ENCODE measurements at regions not wholly inside any gene's neighbourhood (a gene's known extent, or its start where the extent isn't known, plus 50 kb on each side); places are given as distances from the start of the nearest gene placed in this dataset.

- DNase-seq (ENCODE audit: low spot score) = peak; percentile 59
Measured at GRCh38 chr9:129473523-129474244, 147.2 kb downstream of the C9orf50 start.

GRCh38 chr9:129472651-129473102, 148.2 kb downstream of the C9orf50 start:
- DNase-seq (ENCODE audit: low spot score) = no peak

GRCh38 chr9:129471201-129472019, 149.5 kb downstream of the C9orf50 start:
- no peak for DNase-seq (ENCODE audit: low spot score)

DNA sequence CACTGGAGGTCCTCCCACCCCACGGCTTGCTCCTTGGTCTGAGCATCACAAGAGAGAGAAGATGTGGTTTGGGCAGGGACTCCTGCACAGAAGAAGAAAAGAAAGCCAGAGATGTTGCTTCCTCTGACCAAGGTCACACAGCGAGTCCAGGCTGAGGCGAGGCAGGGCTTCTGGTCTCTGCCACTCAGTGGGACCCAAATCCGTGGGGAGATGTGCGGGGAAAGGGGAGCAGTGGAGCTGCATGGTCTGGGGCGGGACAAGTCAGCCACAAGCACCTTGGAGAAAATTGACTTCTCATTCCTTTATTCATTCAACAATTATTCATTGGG, 150.9 kb downstream of the C9orf50 start:
- no peak for DNase-seq (ENCODE audit: low spot score)

GRCh38 chr9:129469188-129469987, 151.5 kb downstream of the C9orf50 start:
- no peak for DNase-seq (ENCODE audit: low spot score)

DNA sequence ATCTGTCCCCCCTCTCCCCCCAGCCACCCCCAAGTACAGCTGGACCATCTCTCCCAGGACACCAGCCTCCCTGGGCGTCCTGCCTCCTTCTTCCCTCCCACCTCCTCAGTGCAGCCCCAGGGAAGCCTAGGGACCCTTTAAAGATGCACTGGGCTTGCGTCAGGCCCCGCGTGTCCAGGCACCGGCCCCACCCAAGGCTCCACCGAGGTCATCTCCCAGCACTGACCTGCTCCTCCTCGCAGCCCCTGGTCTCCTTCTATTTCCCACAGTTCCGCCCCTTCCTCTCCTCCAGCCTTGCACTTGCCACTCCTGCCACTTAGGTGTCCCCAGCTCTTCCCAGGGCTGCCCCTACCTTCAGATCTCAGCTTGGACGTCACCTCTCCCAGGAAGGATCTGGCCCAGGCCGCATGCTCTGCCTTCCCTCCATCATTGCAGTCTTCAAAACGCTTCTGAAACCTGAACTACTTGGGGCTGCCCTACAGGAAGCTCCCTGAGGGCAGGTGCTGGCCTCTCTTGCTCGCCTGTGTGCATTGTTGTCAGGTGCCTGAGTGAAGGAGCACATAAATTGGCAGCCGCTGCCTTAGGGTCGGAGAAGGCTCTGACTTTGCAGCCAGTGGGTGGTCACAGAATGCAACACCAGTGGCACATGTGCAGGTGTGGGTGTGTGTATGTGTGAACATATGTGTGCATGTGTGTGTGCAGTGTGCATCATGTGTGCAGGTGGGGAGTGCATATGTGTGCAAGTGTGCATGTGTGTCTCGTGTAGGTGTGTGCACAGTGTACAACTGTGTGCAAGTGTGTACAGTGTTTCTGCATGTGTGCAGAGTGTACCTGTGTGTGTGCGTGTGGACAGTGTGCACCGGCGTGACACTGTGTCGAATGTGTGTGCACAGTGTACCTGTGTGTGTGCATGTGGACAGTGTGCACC, 152.9 kb downstream of the C9orf50 start:
- no peak for DNase-seq (ENCODE audit: low spot score)

DNA sequence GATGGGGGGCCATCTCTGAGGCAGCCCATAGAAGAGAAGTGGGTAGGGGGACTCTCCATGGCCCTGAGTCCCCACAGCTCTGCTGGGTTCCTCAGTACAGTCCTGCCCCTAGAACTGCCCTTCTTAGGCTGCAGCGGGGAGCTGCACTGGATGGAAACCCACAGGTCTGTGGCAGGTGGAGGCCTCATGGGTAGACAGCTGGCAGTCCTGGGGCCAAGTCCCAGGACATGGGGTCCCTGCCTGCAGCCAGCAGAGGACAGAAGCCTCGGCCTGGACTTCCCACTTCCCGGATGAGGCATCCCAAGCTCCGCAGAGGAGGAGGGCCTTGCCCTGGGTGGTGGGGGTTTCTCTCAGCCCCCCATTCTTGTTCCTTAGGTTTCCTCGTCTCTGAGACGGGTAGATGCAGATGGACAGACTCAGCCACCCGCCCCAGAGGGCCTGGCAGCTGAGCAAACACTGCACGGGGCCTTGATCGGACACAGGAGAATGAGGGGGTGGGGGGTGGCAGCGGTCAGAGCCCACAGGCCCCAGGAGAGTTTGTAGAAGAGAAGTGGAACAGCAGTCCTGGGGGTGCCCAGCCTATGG, 153.8 kb downstream of the C9orf50 start:
- DNase-seq (ENCODE audit: low spot score) = no peak

DNA sequence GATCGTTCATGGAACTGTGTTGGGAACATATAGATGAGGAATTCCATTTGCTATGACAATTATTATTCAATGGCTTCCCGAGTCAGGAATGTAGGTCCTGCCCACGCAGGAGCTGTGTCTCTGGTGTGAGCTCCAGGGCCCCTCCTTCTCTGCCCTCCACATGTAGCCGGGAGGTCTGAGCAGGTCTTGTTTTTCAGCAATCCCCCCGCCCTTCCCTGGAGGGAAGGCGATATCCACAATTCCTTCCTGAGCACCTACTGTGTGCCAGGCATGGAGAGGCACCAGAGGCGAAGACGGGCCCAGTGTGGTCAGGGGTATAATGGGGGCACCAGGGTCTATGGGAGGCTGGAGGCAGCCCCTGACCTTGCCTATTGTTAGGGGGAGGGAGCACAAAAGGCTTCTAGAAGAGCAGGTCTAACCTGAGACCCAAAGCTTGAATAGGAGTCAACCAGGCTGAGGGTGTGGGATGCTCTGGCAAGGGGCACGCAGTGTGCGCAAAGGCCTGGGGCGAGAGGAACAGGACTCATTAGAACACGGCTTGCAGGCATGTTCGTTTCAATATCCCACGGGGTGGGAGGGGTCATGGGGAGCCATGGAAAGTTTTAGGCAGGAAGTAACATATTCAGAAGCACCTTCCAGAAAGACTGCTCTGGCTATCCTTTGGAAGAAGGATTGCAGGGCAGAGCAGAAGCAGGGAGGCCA, 154.9 kb downstream of the C9orf50 start:
- DNase-seq (ENCODE audit: low spot score) = no peak

DNA sequence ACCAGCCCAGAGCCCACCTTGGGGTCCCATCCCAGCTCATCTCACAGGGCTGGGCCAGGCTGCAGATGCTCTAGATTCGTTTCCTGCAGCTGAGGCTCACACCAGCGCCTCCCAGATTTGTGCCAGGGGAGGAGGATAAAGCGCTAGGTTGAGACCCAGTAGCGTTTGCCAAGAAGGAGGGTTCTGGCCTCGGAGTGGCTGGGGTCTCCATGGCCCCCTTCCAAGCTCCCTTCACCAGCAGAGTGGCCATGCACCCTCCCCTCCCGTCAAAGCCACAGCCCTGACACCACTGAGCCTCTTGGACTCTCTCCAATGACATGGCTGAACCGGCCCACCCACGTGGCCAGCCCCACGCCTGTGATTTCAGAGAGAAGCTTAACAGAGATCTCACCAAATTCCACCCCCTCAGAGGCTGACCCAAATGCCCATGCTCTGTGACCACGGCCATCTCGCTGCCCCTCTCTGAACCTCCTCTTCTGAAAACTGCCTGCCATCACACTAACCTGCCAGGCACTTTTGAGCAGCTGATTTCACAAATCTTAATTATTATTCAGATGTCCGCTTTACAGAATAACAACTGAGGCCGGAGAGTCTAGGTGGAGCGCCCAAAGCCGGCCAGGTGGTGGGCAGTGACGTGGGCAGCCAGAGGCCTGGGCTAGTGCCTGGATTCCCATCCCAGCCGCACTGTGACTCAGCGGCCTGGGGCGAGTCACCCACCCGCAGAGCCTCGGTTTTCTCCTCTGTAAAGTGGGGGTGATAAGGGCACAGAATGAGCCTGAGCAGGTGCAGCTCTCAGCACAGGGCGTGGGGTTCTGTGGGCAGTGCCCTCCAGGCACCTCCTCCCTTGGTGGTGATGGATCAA, 155.7 kb downstream of the C9orf50 start:
- peak; percentile 53 for DNase-seq (ENCODE audit: low spot score)

DNA sequence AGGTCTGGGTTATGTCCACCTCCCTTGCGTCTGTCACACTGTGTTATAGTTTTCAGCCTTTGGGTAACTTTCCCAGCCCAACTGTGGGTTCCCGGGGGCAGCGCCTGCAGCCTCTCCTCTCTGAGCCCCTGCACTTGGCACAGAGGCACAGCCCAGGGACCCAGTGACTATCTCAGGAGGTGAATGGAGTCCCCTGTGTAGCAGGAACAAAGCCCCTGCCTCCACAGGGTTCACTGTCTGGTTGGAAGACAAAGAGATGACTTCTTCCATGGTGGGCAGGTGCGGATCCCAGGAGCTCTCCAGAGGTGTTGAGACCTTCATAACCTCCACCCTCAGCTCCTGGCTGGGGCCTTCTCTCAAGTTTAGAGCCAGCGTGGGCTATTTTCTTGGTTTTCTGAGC, 156.9 kb downstream of the C9orf50 start:
- no peak for DNase-seq (ENCODE audit: low spot score)

GRCh38 chr9:129463477-129463876, 157.4 kb downstream of the C9orf50 start:
- DNase-seq (ENCODE audit: low spot score) = no peak

GRCh38 chr9:129462360-129462759, 158.5 kb downstream of the C9orf50 start:
- DNase-seq (ENCODE audit: low spot score) = no peak

DNA sequence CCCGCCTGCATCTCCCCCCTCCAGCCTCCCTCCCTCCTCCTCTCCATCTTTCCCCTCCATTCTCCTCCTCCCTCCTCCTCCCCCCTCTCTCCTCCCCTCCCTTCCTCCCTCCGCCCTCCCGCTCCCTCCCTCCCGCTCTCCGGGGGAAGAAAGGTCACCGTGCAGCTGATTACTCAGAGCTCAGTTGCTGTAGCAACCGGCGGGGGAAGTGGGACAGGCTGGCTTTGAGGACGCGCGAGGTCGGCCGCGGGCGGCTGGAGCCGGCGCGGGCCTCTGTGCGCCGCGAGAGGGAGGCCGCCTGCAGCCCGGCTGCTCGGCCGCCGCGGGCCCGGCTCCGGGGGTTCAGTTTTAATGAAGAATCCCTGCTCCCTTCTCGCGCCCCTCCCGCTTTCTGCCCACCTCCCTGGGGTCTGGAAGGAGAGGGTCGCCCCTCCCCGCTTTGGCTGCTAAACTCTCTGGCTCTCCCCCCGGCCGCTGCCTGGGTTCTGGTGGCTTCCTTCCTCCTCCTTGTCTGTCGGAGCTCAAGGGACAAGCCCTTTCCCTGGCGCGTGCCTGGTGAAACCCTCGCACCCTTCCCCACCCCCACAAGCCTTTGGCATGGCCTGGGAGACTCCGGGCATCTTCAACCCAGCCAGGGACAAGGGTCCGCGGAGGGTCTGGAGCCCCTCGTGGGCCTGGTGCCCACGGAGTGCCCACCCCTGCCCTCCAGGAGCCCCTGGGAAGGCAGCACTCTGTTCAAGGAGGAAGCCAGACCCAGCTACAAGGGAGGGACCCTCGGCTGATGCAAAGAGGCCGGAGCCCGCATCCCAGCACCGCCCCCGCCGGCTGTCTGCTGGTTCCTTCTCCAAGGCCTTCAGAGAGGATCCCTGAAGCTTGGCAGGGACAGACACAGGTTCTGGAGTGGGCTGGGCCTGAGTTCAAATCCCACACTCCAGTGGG, 160.3 kb downstream of the C9orf50 start:
- DNase-seq (ENCODE audit: low spot score) = peak; percentile 98

DNA sequence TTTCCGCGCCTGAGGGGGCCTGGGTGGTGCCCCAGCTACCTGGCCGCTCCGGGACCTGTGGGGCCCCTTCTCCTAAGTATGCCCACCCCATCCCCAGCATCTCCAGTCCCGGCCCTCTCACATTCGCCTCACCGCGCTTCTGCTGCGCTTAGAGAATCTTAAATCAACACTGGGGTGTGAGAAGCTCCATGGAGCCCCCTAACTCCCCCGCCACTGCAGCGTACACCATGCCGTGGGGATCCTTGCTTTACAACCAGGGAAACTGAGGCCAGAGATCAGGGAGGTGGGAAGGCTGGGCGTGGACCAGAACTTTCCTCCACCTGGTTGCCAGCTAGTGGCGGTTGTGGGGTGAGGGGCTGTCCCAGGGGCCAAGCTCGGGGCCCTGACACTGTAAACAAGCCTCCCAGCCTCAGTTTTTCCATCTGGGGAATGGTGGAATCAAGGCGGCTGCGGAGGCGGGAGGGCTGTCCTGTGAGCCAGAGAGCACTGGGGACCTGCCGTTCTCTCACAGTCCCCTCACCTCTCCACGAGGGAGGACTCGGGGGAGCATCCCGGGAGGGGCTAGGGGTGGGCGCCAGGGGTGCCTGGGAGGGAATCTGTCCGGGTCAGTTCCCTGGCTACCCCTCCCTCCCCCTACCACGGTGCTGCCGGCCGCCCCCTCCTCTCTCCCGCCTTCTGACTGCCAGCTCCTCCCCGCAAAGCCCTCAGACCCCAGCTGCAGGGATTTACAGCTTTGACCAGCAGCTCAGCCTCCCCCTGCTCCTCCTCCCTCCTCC, 161.2 kb downstream of the C9orf50 start:
- DNase-seq (ENCODE audit: low spot score) = no peak

DNA sequence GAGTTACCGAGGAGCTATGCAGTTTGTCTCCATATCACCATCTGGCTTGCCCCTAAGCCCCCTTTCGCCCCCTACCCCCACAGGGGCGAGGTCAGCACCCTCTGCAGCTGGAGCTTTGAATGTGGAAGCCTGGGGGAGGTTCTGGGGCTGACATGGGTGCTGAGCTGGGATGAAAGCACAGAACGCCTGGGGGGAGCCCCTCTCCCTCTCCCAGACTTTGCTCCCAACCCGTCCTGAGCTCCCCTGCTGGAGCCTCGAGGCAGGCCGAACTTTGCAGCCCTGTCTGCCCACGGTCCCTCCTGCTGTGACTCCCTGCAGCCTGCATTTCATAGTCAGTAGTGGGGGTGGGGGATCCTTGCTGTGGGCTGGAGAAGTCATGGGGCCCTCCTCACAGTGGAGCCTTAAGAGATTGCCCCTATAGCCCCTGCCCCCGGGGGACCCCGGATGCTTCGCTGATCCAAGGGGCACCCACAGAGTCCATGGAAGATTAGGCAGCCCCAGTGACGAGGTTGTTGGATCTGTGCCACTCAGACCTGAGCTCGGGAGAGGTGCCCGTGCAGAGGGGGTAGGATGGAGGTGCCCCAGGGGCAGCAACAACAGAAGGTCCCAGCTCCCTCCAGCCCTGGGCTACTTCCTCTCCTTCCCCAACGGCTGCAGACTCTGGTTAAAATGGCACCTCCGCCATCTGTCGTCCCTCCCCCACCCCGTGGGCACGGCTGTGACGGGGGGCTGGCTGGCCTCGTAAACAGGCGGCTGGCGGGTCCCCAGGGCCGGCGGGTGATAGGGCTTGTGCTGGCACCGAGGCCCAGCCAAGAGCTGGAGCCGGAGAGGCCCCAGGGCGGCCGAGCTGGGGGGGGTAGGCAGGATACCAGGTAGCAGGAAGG, 162.0 kb downstream of the C9orf50 start:
- DNase-seq (ENCODE audit: low spot score) = peak; percentile 34

DNA sequence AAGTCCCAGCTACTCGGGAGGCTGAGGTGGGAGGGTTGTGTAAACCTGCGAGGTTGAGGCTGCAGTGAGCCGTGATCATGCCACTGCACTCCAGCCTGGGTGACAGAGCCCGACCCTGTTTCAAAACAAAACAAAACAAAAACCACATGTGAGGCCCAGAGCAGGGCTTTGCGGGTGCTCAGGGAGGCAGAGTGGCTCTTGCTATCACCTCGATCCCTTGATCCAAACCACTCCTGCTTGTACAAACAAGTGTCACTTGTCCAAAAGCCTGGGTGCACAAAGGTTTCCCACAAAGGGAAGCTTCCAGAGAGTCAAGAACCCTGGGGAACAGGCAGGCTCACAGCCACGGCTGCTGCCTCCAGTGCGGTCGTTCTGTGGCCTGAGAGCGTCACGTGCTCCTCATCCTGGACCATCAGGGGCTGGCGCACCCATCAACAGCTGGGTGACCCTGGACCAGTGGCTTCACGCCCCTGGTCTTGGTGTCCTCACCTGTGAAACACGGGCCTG, 162.7 kb downstream of the C9orf50 start:
- DNase-seq (ENCODE audit: low spot score) = no peak
